ENCODE measurements at regions not wholly inside any gene's neighbourhood (a gene's known extent, or its start where the extent isn't known, plus 50 kb on each side); places are given as distances from the start of the nearest gene placed in this dataset.
"Not testable (repeated sequence)": the region's sequence is repeated elsewhere in the genome, so short reads cannot be mapped to it uniquely, and the experiment has no call there.

- no peak overlapping the region for H3K4me3 ChIP-seq
- no peaks in the 10 kb centered on the region for H3K4me1 ChIP-seq
- TF ChIP-seq POLR2AphosphoS5 (IDR thresholded peaks at IDR 0.05): no peak
- peaks cover 0 to 3% (median 0%) of the 10 kb centered on the region in 4 donors for H3K9me3 ChIP-seq
- DNase-seq (ENCODE audit: extremely low spot score): no peak
- WGBS: 37% methylated on average over 2 of the region's 2 CpGs
- intact Hi-C loops (cut with DNase I): no loop called here
- no peaks in the 10 kb centered on the region for H3K27me3 ChIP-seq
- H3K36me3 ChIP-seq: no peaks in the 10 kb centered on the region
- H3K27ac ChIP-seq (replicated peaks in 1 of 4): no peak overlapping the region
These were observed 151.1 kb downstream of the SEM1 start for GRCh38 chr7:96558530-96558929.

GRCh38 chr7:96558093-96558492 is 151.6 kb downstream of the SEM1 start:
- intact Hi-C loops (cut with DNase I): no loop called here
- no peak for TF ChIP-seq EP300 (IDR thresholded peaks at IDR 0.05)
- no peak for TF ChIP-seq POLR2A (IDR thresholded peaks at IDR 0.05; ENCODE audit: low read depth)
- TF ChIP-seq CTCF (IDR thresholded peaks at IDR 0.05): no peak
- TF ChIP-seq POLR2AphosphoS5 (IDR thresholded peaks at IDR 0.05): no peak

GRCh38 chr7:96557598-96557997 is 152.0 kb downstream of the SEM1 start:
- H3K27ac ChIP-seq (replicated peaks in 1 of 4); intact Hi-C loops (cut with DNase I); H3K4me3 ChIP-seq; H3K36me3 ChIP-seq; H3K4me1 ChIP-seq; H3K27me3 ChIP-seq; DNase-seq (ENCODE audit: extremely low spot score); H3K9me3 ChIP-seq: not testable (repeated sequence)
- no CpG with 5 or more reads among the region's 13 CpGs for WGBS

More at GRCh38 chr7:96558093-96558492, 151.6 kb downstream of the SEM1 start:
- DNase-seq (ENCODE audit: extremely low spot score): no peak
- no peak overlapping the region for H3K4me3 ChIP-seq
- no peaks in the 10 kb centered on the region for H3K36me3 ChIP-seq
- H3K27ac ChIP-seq (replicated peaks in 1 of 4): no peak overlapping the region
- WGBS: 89% methylated on average over 9 of the region's 9 CpGs
- H3K4me1 ChIP-seq: no peaks in the 10 kb centered on the region
- no peaks in the 10 kb centered on the region for H3K27me3 ChIP-seq
- H3K9me3 ChIP-seq: peaks cover 0 to 3% (median 0%) of the 10 kb centered on the region in 4 donors

GRCh38 chr7:96548664-96549063 is 161.0 kb downstream of the SEM1 start:
- Histone ChIP-seq H3K27ac (replicated peaks in 1 of 4) (no peak overlapping the region), H3K4me3 (no peak overlapping the region), H3K36me3 (no peaks in the 10 kb centered on the region), H3K4me1 (no peaks in the 10 kb centered on the region), H3K27me3 (no peaks in the 10 kb centered on the region), H3K9me3 (peaks cover 0 to 6% (median 2%) of the 10 kb centered on the region in 4 donors)
- WGBS: 94% methylated on average over 5 of the region's 5 CpGs
- DNase-seq (ENCODE audit: extremely low spot score): no peak
- TF ChIP-seq POLR2A (IDR thresholded peaks at IDR 0.05; ENCODE audit: low read depth): no peak
- no peak for TF ChIP-seq EP300 (IDR thresholded peaks at IDR 0.05)
- TF ChIP-seq CTCF (IDR thresholded peaks at IDR 0.05): no peak
- no peak for TF ChIP-seq POLR2AphosphoS5 (IDR thresholded peaks at IDR 0.05)
- intact Hi-C loops (cut with DNase I): no loop called here

- intact Hi-C loops (cut with DNase I): no loop called here
- TF ChIP-seq EP300 (IDR thresholded peaks at IDR 0.05) (no peak), POLR2A (IDR thresholded peaks at IDR 0.05; ENCODE audit: low read depth) (no peak), CTCF (IDR thresholded peaks at IDR 0.05) (no peak), POLR2AphosphoS5 (IDR thresholded peaks at IDR 0.05) (no peak)
- DNase-seq (ENCODE audit: extremely low spot score): no peak
- H3K36me3 ChIP-seq: no peaks in the 10 kb centered on the region
- no peaks in the 10 kb centered on the region for H3K4me1 ChIP-seq
- H3K4me3 ChIP-seq: no peak overlapping the region
- H3K27me3 ChIP-seq: no peaks in the 10 kb centered on the region
- no peak overlapping the region for H3K27ac ChIP-seq (replicated peaks in 1 of 4)
- 65% methylated on average over 3 of the region's 3 CpGs for WGBS
- peaks cover 0 to 6% (median 2%) of the 10 kb centered on the region in 4 donors for H3K9me3 ChIP-seq
These were observed 162.3 kb downstream of the SEM1 start for GRCh38 chr7:96547371-96547811.

- TF ChIP-seq POLR2AphosphoS5 (IDR thresholded peaks at IDR 0.05) (no peak), CTCF (IDR thresholded peaks at IDR 0.05) (no peak)
- no peak overlapping the region for H3K4me3 ChIP-seq
- no peak for DNase-seq (ENCODE audit: extremely low spot score)
- 71% methylated on average over 2 of the region's 2 CpGs for WGBS
- intact Hi-C loops (cut with DNase I): no loop called here
- peaks cover 0 to 6% (median 0%) of the 10 kb centered on the region in 4 donors for H3K9me3 ChIP-seq
- H3K4me1 ChIP-seq: no peaks in the 10 kb centered on the region
- no peaks in the 10 kb centered on the region for H3K27me3 ChIP-seq
- no peak overlapping the region for H3K27ac ChIP-seq (replicated peaks in 1 of 4)
- H3K36me3 ChIP-seq: no peaks in the 10 kb centered on the region
These were observed 163.2 kb downstream of the SEM1 start for GRCh38 chr7:96546426-96546825.
